ENCODE measurements at regions not wholly inside any gene's neighbourhood (a gene's known extent, or its start where the extent isn't known, plus 50 kb on each side); places are given as distances from the start of the nearest gene placed in this dataset.

DNA sequence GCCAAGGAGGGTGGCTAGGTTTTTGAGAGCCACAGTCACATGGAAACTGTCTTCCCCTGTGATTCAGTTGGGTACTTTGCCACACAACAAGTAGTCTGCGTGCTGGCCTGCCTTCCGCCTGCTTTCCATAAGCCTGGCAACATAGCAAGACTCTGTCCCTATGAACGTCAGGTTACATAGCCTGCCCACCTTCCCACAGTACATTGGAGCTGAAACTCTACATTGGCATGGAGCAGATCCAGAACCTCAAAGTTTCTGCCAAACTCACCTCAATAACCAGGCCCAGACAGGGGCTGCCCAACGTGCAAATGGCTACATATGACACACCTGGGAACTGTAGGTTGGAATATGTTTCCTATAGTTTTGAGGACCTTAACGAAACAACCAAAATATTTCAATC, 140.6 kb upstream of the PRICKLE2 start:
- H3K27me3 ChIP-seq (ENCODE audit: control insufficient read depth in 1 of 2, insufficient read depth in 2 of 2, low read length in 2 of 2): no peaks in the 10 kb centered on the region
- no peak for ATAC-seq
- no peak for FAIRE-seq
- no peaks in the 10 kb centered on the region for H3K79me2 ChIP-seq (ENCODE audit: insufficient read depth, low read length)
- no peak for DNase-seq (ENCODE audit: low spot score)
- H4K20me1 ChIP-seq (ENCODE audit: insufficient read depth, low read length): no peaks in the 10 kb centered on the region; the same call in 1 of the 2 replicates
- H3K4me1 ChIP-seq (ENCODE audit: insufficient read depth, low read length): no peaks in the 10 kb centered on the region
- POLR2A ChIA-PET: no interaction called here
- H3K36me3 ChIP-seq (replicated peaks in 1 of 2; ENCODE audit: control insufficient read depth in 1 of 2, insufficient read depth in 2 of 2, low read length in 2 of 2): no peaks in the 10 kb centered on the region
- no peak overlapping the region for H3K9ac ChIP-seq (ENCODE audit: insufficient read depth, low read depth, low read length)
- TF ChIP-seq ZNF260 (CRISPR knock-in tag; IDR thresholded peaks at IDR 0.05; ENCODE audit: borderline replicate concordance, low read depth) (no peak), MTF1 (CRISPR knock-in tag; IDR thresholded peaks at IDR 0.05) (no peak), ZSCAN30 (CRISPR knock-in tag; IDR thresholded peaks at IDR 0.05) (no peak), ZNF232 (CRISPR knock-in tag; IDR thresholded peaks at IDR 0.05; ENCODE audit: borderline replicate concordance) (no peak), ZNF572 (CRISPR knock-in tag; IDR thresholded peaks at IDR 0.05) (no peak), ZNF282 (IDR thresholded peaks at IDR 0.05; ENCODE audit: partially characterized antibody) (no peak)
- TF ChIP-seq, protein P1, sequence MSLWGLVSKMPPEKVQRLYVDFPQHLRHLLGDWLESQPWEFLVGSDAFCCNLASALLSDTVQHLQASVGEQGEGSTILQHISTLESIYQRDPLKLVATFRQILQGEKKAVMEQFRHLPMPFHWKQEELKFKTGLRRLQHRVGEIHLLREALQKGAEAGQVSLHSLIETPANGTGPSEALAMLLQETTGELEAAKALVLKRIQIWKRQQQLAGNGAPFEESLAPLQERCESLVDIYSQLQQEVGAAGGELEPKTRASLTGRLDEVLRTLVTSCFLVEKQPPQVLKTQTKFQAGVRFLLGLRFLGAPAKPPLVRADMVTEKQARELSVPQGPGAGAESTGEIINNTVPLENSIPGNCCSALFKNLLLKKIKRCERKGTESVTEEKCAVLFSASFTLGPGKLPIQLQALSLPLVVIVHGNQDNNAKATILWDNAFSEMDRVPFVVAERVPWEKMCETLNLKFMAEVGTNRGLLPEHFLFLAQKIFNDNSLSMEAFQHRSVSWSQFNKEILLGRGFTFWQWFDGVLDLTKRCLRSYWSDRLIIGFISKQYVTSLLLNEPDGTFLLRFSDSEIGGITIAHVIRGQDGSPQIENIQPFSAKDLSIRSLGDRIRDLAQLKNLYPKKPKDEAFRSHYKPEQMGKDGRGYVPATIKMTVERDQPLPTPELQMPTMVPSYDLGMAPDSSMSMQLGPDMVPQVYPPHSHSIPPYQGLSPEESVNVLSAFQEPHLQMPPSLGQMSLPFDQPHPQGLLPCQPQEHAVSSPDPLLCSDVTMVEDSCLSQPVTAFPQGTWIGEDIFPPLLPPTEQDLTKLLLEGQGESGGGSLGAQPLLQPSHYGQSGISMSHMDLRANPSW (CRISPR knock-in tag; IDR thresholded peaks at IDR 0.05; ENCODE audit: borderline replicate concordance): no peak
- intact Hi-C loops (cut with micrococcal nuclease; ENCODE audit: unreplicated experiment): no loop called here
- WGBS (ENCODE audit: low lambda C conversion rate): 24% methylated on average over 4 of the region's 5 CpGs
- H3K27ac ChIP-seq (ENCODE audit: extremely low read length, insufficient read depth, low read length): no peak overlapping the region
- no peak overlapping the region for H3K4me3 ChIP-seq (replicated peaks in 1 of 3; ENCODE audit: insufficient read depth in 1 of 3, low read depth in 2 of 3, low read length in 3 of 3)
- no peak overlapping the region for H3K4me2 ChIP-seq (ENCODE audit: low read depth, low read length)
- no peaks in the 10 kb centered on the region for H3K9me3 ChIP-seq (ENCODE audit: low read length)
- CTCF ChIA-PET (ENCODE audit: low intra/inter-chr PET ratio, low total read pairs): no interaction called here
- H2AFZ ChIP-seq (ENCODE audit: low read length): no peak overlapping the region
- in situ Hi-C loops (cut with HindIII; ENCODE audit: extremely low pct_ligation_motif_present, low pct_unique_long_range_greater_than_20kb): no loop called here
- BruUV-seq (replicated peaks): no TSS peak

DNA sequence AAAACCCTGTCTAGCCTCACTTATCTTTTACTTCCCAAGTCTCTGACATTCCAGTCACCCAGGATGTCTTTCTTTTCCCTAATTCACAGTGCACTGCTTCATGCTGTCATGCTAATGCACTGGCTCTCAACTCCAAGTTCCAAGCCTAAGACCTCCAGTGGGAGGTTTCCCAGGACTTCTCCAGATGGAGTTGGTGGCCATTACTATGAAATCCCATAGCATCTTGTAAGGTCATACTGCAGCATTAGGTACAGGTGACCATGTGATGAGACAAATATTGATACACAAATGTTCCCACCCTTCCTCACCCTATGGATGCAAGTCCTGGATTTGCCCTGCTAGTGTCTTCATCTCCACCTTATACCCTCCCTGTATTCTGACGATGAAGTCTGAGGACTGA, 138.6 kb upstream of the PRICKLE2 start:
- no peaks in the 10 kb centered on the region for H3K4me1 ChIP-seq (ENCODE audit: insufficient read depth, low read length)
- in situ Hi-C loops (cut with HindIII; ENCODE audit: extremely low pct_ligation_motif_present, low pct_unique_long_range_greater_than_20kb) (no loop called here), intact Hi-C loops (cut with micrococcal nuclease; ENCODE audit: unreplicated experiment) (no loop called here)
- H3K36me3 ChIP-seq (replicated peaks in 1 of 2; ENCODE audit: control insufficient read depth in 1 of 2, insufficient read depth in 2 of 2, low read length in 2 of 2): no peaks in the 10 kb centered on the region
- DNase-seq (ENCODE audit: low spot score) (no peak), FAIRE-seq (no peak), ATAC-seq (no peak)
- WGBS (ENCODE audit: low lambda C conversion rate): 50% methylated on average over 1 of the region's 1 CpG
- no peak overlapping the region for H2AFZ ChIP-seq (ENCODE audit: low read length)
- H3K27ac ChIP-seq (ENCODE audit: extremely low read length, insufficient read depth, low read length): no peak overlapping the region
- H3K9me3 ChIP-seq (ENCODE audit: low read length): no peaks in the 10 kb centered on the region
- CTCF ChIA-PET (ENCODE audit: low intra/inter-chr PET ratio, low total read pairs): no interaction called here
- BruUV-seq (replicated peaks): no TSS peak
- no peaks in the 10 kb centered on the region for H3K79me2 ChIP-seq (ENCODE audit: insufficient read depth, low read length)
- H3K4me3 ChIP-seq (replicated peaks in 1 of 3; ENCODE audit: insufficient read depth in 1 of 3, low read depth in 2 of 3, low read length in 3 of 3): no peak overlapping the region
- no peaks in the 10 kb centered on the region; the same call in 1 of the 2 replicates for H4K20me1 ChIP-seq (ENCODE audit: insufficient read depth, low read length)
- no peak overlapping the region for H3K9ac ChIP-seq (ENCODE audit: insufficient read depth, low read depth, low read length)
- no peaks in the 10 kb centered on the region; a peak in 1 of 5 replicates for H3K27me3 ChIP-seq (ENCODE audit: control insufficient read depth in 1 of 2, insufficient read depth in 2 of 2, low read length in 2 of 2)
- no peak overlapping the region for H3K4me2 ChIP-seq (ENCODE audit: low read depth, low read length)
- POLR2A ChIA-PET: no interaction called here
- TF ChIP-seq HNF4G (IDR thresholded peaks at IDR 0.05; ENCODE audit: borderline replicate concordance, low read depth, low read length) (no peak), HNF4G (CRISPR knock-in tag; IDR thresholded peaks at IDR 0.05; ENCODE audit: borderline replicate concordance, low read depth) (no peak), FOXJ3 (CRISPR knock-in tag; IDR thresholded peaks at IDR 0.05; ENCODE audit: borderline replicate concordance) (no peak), NKX3-1 (CRISPR knock-in tag; IDR thresholded peaks at IDR 0.05) (no peak), U2AF2 (IDR thresholded peaks at IDR 0.05; ENCODE audit: low read depth, low read length) (no peak), IKZF1 (IDR thresholded peaks at IDR 0.05) (no peak), MXD4 (CRISPR knock-in tag; IDR thresholded peaks at IDR 0.05) (no peak), CAMTA2 (CRISPR knock-in tag; IDR thresholded peaks at IDR 0.05; ENCODE audit: borderline replicate concordance) (no peak)
- TF ChIP-seq, protein P2, sequence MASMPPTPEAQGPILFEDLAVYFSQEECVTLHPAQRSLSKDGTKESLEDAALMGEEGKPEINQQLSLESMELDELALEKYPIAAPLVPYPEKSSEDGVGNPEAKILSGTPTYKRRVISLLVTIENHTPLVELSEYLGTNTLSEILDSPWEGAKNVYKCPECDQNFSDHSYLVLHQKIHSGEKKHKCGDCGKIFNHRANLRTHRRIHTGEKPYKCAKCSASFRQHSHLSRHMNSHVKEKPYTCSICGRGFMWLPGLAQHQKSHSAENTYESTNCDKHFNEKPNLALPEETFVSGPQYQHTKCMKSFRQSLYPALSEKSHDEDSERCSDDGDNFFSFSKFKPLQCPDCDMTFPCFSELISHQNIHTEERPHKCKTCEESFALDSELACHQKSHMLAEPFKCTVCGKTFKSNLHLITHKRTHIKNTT (CRISPR knock-in tag; IDR thresholded peaks at IDR 0.05): no peak

All from HepG2 (cell line).